Immature natural killer cell (primary cell): ENCODE measurements at regions not wholly inside any gene's neighbourhood (a gene's known extent, or its start where the extent isn't known, plus 50 kb on each side); places are given as distances from the start of the nearest gene placed in this dataset.
"Not testable (repeated sequence)": the region's sequence is repeated elsewhere in the genome, so short reads cannot be mapped to it uniquely, and the experiment has no call there.

Experiments used
- DNase-seq, 3 donors: peaks; one replicate each; pipeline ENCODE4 v3.0.0; 2022; ENCODE audit warnings: mixed read lengths in 1 of 3
- H3K27ac Mint-ChIP-seq, 6 donors: one replicate each; pipeline ENCODE4 v1.8.0; 2020; ENCODE audit warnings: mixed read lengths in 6 of 6, mild to moderate bottlenecking in 5 of 6, inconsistent platforms in 4 of 6, moderate library complexity in 3 of 6
- H3K27me3 Mint-ChIP-seq, 3 donors: one replicate each; pipeline ENCODE4 v1.8.0; 2020 to 2021; ENCODE audit warnings: low read depth in 3 of 3, mild to moderate bottlenecking in 3 of 3, mixed read lengths in 3 of 3, moderate library complexity in 3 of 3, inconsistent platforms in 1 of 3
- H3K36me3 Mint-ChIP-seq, 3 donors: one replicate each; pipeline ENCODE4 v1.8.0; 2020; ENCODE audit warnings: mixed read lengths in 3 of 3, inconsistent platforms in 2 of 3, mild to moderate bottlenecking in 2 of 3
- H3K4me1 Mint-ChIP-seq, 2 donors: one replicate each; pipeline ENCODE4 v1.8.0; 2020; ENCODE audit warnings: inconsistent platforms in 2 of 2, mild to moderate bottlenecking in 2 of 2, mixed read lengths in 2 of 2, moderate library complexity in 1 of 2
- H3K4me3 Mint-ChIP-seq, 5 donors: one replicate each; pipeline ENCODE4 v1.8.0; 2020; ENCODE audit warnings: mild to moderate bottlenecking in 5 of 5, mixed read lengths in 5 of 5, inconsistent platforms in 3 of 5, moderate library complexity in 3 of 5
- H3K9me3 Mint-ChIP-seq, 6 donors: one replicate each; pipeline ENCODE4 v1.8.0; 2020; ENCODE audit warnings: mild to moderate bottlenecking in 6 of 6, mixed read lengths in 6 of 6, inconsistent platforms in 4 of 6, moderate library complexity in 3 of 6

GRCh38 chr6:9140172-9140571 is 704.8 kb upstream of the SLC35B3 start:
- Mint-ChIP-seq H3K4me1 (no peaks in the 10 kb centered on the region), H3K4me3 (no peak overlapping the region), H3K27me3 (peaks cover 0 to 1% (median 0%) of the 10 kb centered on the region in 3 donors), H3K36me3 (peaks cover 0 to 5% (median 0%) of the 10 kb centered on the region in 3 donors), H3K27ac (no peak overlapping the region), H3K9me3 (peaks cover 7 to 54% (median 21%) of the 10 kb centered on the region in 6 donors)
- no peak for DNase-seq

GRCh38 chr6:9139746-9140145 is 704.4 kb upstream of the SLC35B3 start:
- no peak overlapping the region for H3K27ac Mint-ChIP-seq
- H3K27me3 Mint-ChIP-seq: peaks cover 0 to 1% (median 0%) of the 10 kb centered on the region in 3 donors
- no peak overlapping the region for H3K4me3 Mint-ChIP-seq
- no peaks in the 10 kb centered on the region for H3K4me1 Mint-ChIP-seq
- H3K36me3 Mint-ChIP-seq: peaks cover 0 to 3% (median 0%) of the 10 kb centered on the region in 3 donors
- DNase-seq: no peak
- peaks cover 7 to 52% (median 18%) of the 10 kb centered on the region in 6 donors for H3K9me3 Mint-ChIP-seq

GRCh38 chr6:9138936-9139335 is 703.6 kb upstream of the SLC35B3 start:
- Mint-ChIP-seq H3K27ac (no peak overlapping the region), H3K4me3 (no peak overlapping the region), H3K9me3 (peaks cover 4 to 47% (median 14%) of the 10 kb centered on the region in 6 donors), H3K4me1 (no peaks in the 10 kb centered on the region), H3K36me3 (no peaks in the 10 kb centered on the region), H3K27me3 (peaks cover 0 to 1% (median 0%) of the 10 kb centered on the region in 3 donors)
- no peak for DNase-seq

GRCh38 chr6:9136141-9136822 is 700.9 kb upstream of the SLC35B3 start:
- Mint-ChIP-seq H3K4me3 (no peak overlapping the region), H3K27ac (no peak overlapping the region), H3K27me3 (peaks cover 0 to 1% (median 0%) of the 10 kb centered on the region in 3 donors), H3K4me1 (no peaks in the 10 kb centered on the region), H3K9me3 (peaks cover 0 to 41% (median 7%) of the 10 kb centered on the region in 6 donors), H3K36me3 (no peaks in the 10 kb centered on the region)
- no peak for DNase-seq

- Mint-ChIP-seq H3K36me3 (no peaks in the 10 kb centered on the region), H3K4me3 (no peak overlapping the region), H3K27ac (no peak overlapping the region), H3K9me3 (peaks cover 0 to 17% (median 4%) of the 10 kb centered on the region in 6 donors), H3K4me1 (no peaks in the 10 kb centered on the region), H3K27me3 (no peaks in the 10 kb centered on the region)
- DNase-seq: no peak
These were observed 696.3 kb upstream of the SLC35B3 start for GRCh38 chr6:9131616-9132015.

- no peaks in the 10 kb centered on the region for H3K4me1 Mint-ChIP-seq
- no peak overlapping the region for H3K27ac Mint-ChIP-seq
- no peak for DNase-seq
- no peak overlapping the region for H3K4me3 Mint-ChIP-seq
- H3K36me3 Mint-ChIP-seq: no peaks in the 10 kb centered on the region
- H3K27me3 Mint-ChIP-seq: no peaks in the 10 kb centered on the region
- peaks cover 0 to 16% (median 4%) of the 10 kb centered on the region in 6 donors for H3K9me3 Mint-ChIP-seq
These were observed 695.9 kb upstream of the SLC35B3 start for GRCh38 chr6:9131201-9131600.

- H3K36me3 Mint-ChIP-seq: no peaks in the 10 kb centered on the region
- no peaks in the 10 kb centered on the region for H3K27me3 Mint-ChIP-seq
- H3K9me3 Mint-ChIP-seq: peaks cover 5 to 25% (median 8%) of the 10 kb centered on the region in 6 donors
- H3K4me1 Mint-ChIP-seq: no peaks in the 10 kb centered on the region
- no peak overlapping the region for H3K27ac Mint-ChIP-seq
- no peak overlapping the region for H3K4me3 Mint-ChIP-seq
- no peak for DNase-seq
These were observed 693.6 kb upstream of the SLC35B3 start for GRCh38 chr6:9128970-9129369.

- no peaks in the 10 kb centered on the region for H3K27me3 Mint-ChIP-seq
- peaks cover 5 to 30% (median 9%) of the 10 kb centered on the region in 6 donors for H3K9me3 Mint-ChIP-seq
- H3K36me3 Mint-ChIP-seq: no peaks in the 10 kb centered on the region
- H3K27ac Mint-ChIP-seq: no peak overlapping the region
- H3K4me3 Mint-ChIP-seq: no peak overlapping the region
- no peak for DNase-seq
- H3K4me1 Mint-ChIP-seq: no peaks in the 10 kb centered on the region
These were observed 691.7 kb upstream of the SLC35B3 start for GRCh38 chr6:9126878-9127560.

GRCh38 chr6:9126034-9126433 is 690.7 kb upstream of the SLC35B3 start:
- peaks cover 5 to 30% (median 9%) of the 10 kb centered on the region in 6 donors for H3K9me3 Mint-ChIP-seq
- not testable (repeated sequence) for H3K4me1 Mint-ChIP-seq, H3K36me3 Mint-ChIP-seq, H3K27ac Mint-ChIP-seq, H3K27me3 Mint-ChIP-seq, DNase-seq, H3K4me3 Mint-ChIP-seq

GRCh38 chr6:9121549-9121948 is 686.2 kb upstream of the SLC35B3 start:
- Mint-ChIP-seq H3K27me3 (peaks cover 0 to 2% (median 0%) of the 10 kb centered on the region in 3 donors), H3K27ac (no peak overlapping the region), H3K4me3 (no peak overlapping the region), H3K4me1 (no peaks in the 10 kb centered on the region), H3K36me3 (no peaks in the 10 kb centered on the region), H3K9me3 (peaks cover 4 to 27% (median 12%) of the 10 kb centered on the region in 6 donors)
- no peak for DNase-seq

GRCh38 chr6:9116026-9116425 is 680.7 kb upstream of the SLC35B3 start:
- Mint-ChIP-seq H3K4me1 (no peaks in the 10 kb centered on the region), H3K9me3 (peaks cover 0 to 17% (median 7%) of the 10 kb centered on the region in 6 donors), H3K27ac (no peak overlapping the region), H3K36me3 (no peaks in the 10 kb centered on the region), H3K4me3 (no peak overlapping the region), H3K27me3 (peaks cover 0 to 2% (median 0%) of the 10 kb centered on the region in 3 donors)
- no peak for DNase-seq

GRCh38 chr6:9112544-9112943 is 677.2 kb upstream of the SLC35B3 start:
- DNase-seq: no peak
- Mint-ChIP-seq H3K36me3 (no peaks in the 10 kb centered on the region), H3K4me1 (no peaks in the 10 kb centered on the region)

GRCh38 chr6:9103876-9104521 is 668.7 kb upstream of the SLC35B3 start:
- no peak for DNase-seq
- Mint-ChIP-seq H3K9me3 (peaks cover 3 to 45% (median 9%) of the 10 kb centered on the region in 6 donors), H3K27ac (no peak overlapping the region), H3K27me3 (peaks cover 0 to 3% (median 0%) of the 10 kb centered on the region in 3 donors), H3K36me3 (no peaks in the 10 kb centered on the region), H3K4me1 (no peaks in the 10 kb centered on the region), H3K4me3 (no peak overlapping the region)

More at GRCh38 chr6:9112544-9112943, 677.2 kb upstream of the SLC35B3 start:
- Mint-ChIP-seq H3K4me3 (no peak overlapping the region), H3K27ac (no peak overlapping the region), H3K27me3 (no peaks in the 10 kb centered on the region), H3K9me3 (peaks cover 0 to 29% (median 4%) of the 10 kb centered on the region in 6 donors)

GRCh38 chr6:9101920-9102319 is 666.6 kb upstream of the SLC35B3 start:
- Mint-ChIP-seq H3K9me3 (peaks cover 3 to 37% (median 6%) of the 10 kb centered on the region in 6 donors), H3K4me3 (no peak overlapping the region), H3K4me1 (no peaks in the 10 kb centered on the region), H3K36me3 (no peaks in the 10 kb centered on the region), H3K27ac (no peak overlapping the region), H3K27me3 (peaks cover 0 to 3% (median 0%) of the 10 kb centered on the region in 3 donors)
- no peak for DNase-seq
